ENCODE measurements at regions not wholly inside any gene's neighbourhood (a gene's known extent, or its start where the extent isn't known, plus 50 kb on each side); places are given as distances from the start of the nearest gene placed in this dataset.

- TF ChIP-seq POLR2A (IDR thresholded peaks at IDR 0.05), result no peak
- no peak for TF ChIP-seq CTCF (IDR thresholded peaks at IDR 0.05)
Observed at GRCh38 chr4:163913571-163913970, 419.1 kb downstream of the TMA16 start.
